ENCODE measurements at regions not wholly inside any gene's neighbourhood (a gene's known extent, or its start where the extent isn't known, plus 50 kb on each side); places are given as distances from the start of the nearest gene placed in this dataset.

- Histone ChIP-seq H2AFZ (ENCODE audit: low read depth, low read length, poor library complexity, severe bottlenecking) (no peak overlapping the region), H3K36me3 (ENCODE audit: control insufficient read depth in 1 of 2, insufficient read depth in 2 of 2, low read length in 2 of 2) (no peaks in the 10 kb centered on the region), H3K4me2 (ENCODE audit: low read length) (no peak overlapping the region), H4K20me1 (ENCODE audit: insufficient read depth) (no peaks in the 10 kb centered on the region), H3K9me3 (ENCODE audit: control insufficient read depth in 1 of 2, insufficient read depth in 1 of 2, low read depth in 1 of 2, low read length in 2 of 2) (no peaks in the 10 kb centered on the region), H3K4me3 (replicated peaks in 1 of 2; ENCODE audit: low read depth in 1 of 2, low read length in 2 of 2) (no peak overlapping the region), H3K27ac (ENCODE audit: low read depth, low read length) (no peak overlapping the region), H3K9ac (ENCODE audit: low read length) (no peak overlapping the region), H3K79me2 (ENCODE audit: insufficient read depth, low read length) (no peaks in the 10 kb centered on the region), H3K9me2 (ENCODE audit: insufficient read depth) (0 out of 2 replicates have a peak, but pooled peaks cover 2% of the 10 kb centered on the region), H3K27me3 (ENCODE audit: insufficient read depth, low read length) (no peaks in the 10 kb centered on the region), H3K4me1 (ENCODE audit: control insufficient read depth in 1 of 2, insufficient read depth in 2 of 2, low read length in 2 of 2) (no peaks in the 10 kb centered on the region)
- RAD21 ChIA-PET (ENCODE audit: low non-redundant PET in 1 of 2, low total read pairs in 2 of 2, uncharacterized antibody in 2 of 2, unreplicated experiment in 2 of 2) = no interaction called here
- ATAC-seq (no peak), DNase-seq (ENCODE audit: low read depth, low spot score) (no peak)
- intact Hi-C loops (cut with micrococcal nuclease) = no loop called here
- BruUV-seq (replicated peaks) = no TSS peak
- POLR2A ChIA-PET = no interaction called here
- TF ChIP-seq RAD21 (IDR thresholded peaks at IDR 0.05; ENCODE audit: low read depth) = no peak
- TF ChIP-seq SP1 (IDR thresholded peaks at IDR 0.05; ENCODE audit: low read depth) = no peak
- no peak for TF ChIP-seq POLR2AphosphoS5 (IDR thresholded peaks at IDR 0.05; ENCODE audit: low read depth, low read length)
- no peak for TF ChIP-seq FOSL1 (IDR thresholded peaks at IDR 0.05; ENCODE audit: low read depth)
- TF ChIP-seq CBX3 (IDR thresholded peaks at IDR 0.05; ENCODE audit: low read depth) = no peak
- TF ChIP-seq YY1 (IDR thresholded peaks at IDR 0.05; ENCODE audit: extremely low read depth, insufficient replicate concordance, low read depth, low read length) = no peak
- TF ChIP-seq ZBTB33 (IDR thresholded peaks at IDR 0.05; ENCODE audit: extremely low read depth, insufficient replicate concordance, low read length) = no peak
- TF ChIP-seq POLR2A (IDR thresholded peaks at IDR 0.05; ENCODE audit: borderline replicate concordance, extremely low read depth, insufficient read depth, insufficient read length) = no peak
- TF ChIP-seq JUND (IDR thresholded peaks at IDR 0.05) = no peak
- no peak for TF ChIP-seq TCF7L2 (IDR thresholded peaks at IDR 0.05; ENCODE audit: borderline replicate concordance, extremely low read depth, insufficient read depth, insufficient read length)
- TF ChIP-seq EZH2phosphoT487 (IDR thresholded peaks at IDR 0.05; ENCODE audit: borderline replicate concordance) = no peak
- TF ChIP-seq ATF3 (IDR thresholded peaks at IDR 0.05) = no peak
- no peak for TF ChIP-seq REST (IDR thresholded peaks at IDR 0.05; ENCODE audit: low read depth)
- no peak for TF ChIP-seq SRF (IDR thresholded peaks at IDR 0.05; ENCODE audit: low read depth)
- no peak for TF ChIP-seq EZH2 (IDR thresholded peaks at IDR 0.05)
- no peak for TF ChIP-seq SIN3A (IDR thresholded peaks at IDR 0.05; ENCODE audit: low read depth)
- no peak for TF ChIP-seq CTCF (IDR thresholded peaks at IDR 0.05 in 2 of 3, conservative IDR thresholded peaks at IDR 0.05 in 1 of 3; ENCODE audit: borderline replicate concordance in 1 of 3, insufficient read depth in 1 of 3, low read depth in 2 of 3, low read length in 2 of 3)
- no peak for TF ChIP-seq EGR1 (IDR thresholded peaks at IDR 0.05; ENCODE audit: low read depth)
- no peak for TF ChIP-seq MAX (IDR thresholded peaks at IDR 0.05)
- CTCF ChIA-PET = no interaction called here
These were observed 229.8 kb upstream of the PLSCR5 start for GRCh38 chr3:146834917-146835316.
